ENCODE measurements at regions not wholly inside any gene's neighbourhood (a gene's known extent, or its start where the extent isn't known, plus 50 kb on each side); places are given as distances from the start of the nearest gene placed in this dataset.
"Not testable (repeated sequence)": the region's sequence is repeated elsewhere in the genome, so short reads cannot be mapped to it uniquely, and the experiment has no call there.

DNA sequence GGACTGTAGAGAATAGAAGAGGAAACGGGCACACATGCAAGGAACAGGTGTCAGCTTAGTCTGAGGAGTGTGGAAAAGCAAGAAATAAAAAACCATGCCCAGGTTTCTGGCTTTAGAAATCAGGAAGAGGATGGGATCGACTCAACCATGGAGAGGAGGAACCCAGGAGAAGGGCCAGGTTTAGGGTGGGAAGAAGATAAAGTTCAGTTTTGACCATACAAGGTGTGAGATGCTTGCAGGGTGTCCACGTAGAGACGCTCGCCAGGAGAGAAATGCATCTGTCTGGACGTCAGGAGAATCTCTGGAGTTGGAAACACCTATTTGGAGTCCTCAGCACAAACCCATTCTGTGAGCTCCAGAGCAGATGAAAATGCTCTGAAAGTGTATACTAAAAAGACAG lies 275.1 kb downstream of the CYRIA start:
- no peak for DNase-seq

DNA sequence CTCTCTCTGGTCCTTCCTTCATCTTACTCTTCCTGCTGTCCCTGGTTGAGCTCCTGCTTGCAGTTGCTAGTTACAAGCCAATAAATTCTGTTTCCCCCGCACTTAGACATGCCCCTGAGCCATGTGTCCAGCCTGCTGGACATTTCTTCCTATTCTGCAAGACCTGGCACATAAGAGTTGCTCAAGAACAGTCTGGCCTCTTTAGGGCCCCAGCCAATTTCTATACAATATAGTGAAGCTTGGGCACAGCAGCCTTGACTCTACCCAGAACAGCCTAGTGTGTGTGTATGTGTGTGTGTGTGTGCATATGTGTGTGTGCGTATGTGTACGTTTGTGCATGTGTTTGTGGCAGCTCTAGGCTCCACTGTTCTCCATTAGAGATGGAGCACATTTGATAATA lies 276.0 kb downstream of the CYRIA start:
- DNase-seq: no peak

DNA sequence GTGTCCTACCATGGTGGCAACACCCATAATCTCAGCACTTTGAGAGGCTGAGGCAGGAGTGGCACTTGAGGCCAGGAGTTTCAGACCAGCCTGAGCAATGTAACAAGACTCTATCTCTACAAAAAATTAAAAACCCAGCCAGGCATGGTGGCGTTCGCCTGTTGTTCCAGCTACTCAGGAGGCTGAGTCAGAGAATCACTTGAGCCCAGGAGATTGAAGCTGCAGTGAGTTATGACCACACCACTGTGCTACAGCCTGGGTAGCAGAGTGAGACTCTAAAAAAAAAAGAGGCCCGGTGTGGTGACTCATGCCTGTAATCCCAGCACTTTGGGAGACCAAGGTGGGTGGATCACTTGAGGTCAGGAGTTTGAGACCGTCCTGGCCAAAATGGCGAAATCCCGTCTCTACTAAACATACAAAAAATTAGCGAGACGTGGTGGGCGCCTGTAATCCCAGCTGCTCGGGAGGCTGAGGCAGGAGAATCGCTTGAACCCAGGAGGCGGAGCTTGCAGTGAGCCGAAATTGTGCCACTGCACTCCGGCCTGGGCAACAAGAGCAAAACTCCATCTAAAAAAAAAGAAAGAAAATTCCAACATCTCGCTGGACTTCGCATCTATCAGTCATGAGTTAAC lies 277.3 kb downstream of the CYRIA start:
- not testable (repeated sequence) for DNase-seq

DNA sequence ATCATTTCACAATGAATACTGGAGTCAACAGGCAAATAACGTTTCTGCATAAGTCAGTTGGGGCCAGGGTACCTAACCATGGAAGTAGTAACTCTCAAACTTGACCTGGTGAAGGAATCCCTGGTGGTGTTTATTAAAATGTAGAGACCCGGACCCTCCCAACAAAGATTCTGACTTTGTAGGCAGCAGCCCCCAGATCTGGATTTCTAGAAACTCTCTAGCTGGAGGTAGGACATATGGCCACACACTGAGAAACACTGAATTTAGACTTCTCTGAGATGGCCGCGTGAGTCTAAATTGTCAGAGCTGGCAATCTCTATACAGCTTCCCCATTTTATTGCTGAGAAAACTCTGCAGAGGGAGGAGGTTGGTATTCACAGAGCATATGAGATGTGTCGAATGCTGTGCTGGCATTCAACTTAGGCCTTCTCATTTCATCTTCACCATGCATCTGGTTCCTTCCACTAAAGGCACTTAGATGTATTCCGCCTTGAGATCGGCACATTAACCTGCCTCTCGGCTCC lies 278.1 kb downstream of the CYRIA start:
- DNase-seq: no peak

DNA sequence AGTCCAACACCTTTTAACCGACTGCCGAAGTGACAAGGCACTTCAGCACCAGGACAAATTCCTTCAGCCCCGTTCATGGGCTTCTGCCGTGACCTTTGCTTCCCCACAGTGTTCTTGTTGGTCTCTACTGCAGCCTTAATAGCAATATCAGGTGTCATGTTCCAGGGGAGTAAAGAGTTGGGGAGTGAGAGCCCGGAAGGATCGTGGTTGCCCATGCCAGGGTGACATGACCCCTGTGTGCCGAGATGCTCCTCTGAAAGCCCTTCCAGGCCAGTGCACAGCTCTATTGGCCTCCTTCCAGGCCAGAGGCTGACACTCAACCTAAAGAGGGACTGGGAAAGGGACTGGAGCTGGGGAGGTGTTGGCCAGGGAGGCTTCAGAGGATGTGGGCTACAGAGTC lies 279.2 kb downstream of the CYRIA start:
- no peak for DNase-seq

DNA sequence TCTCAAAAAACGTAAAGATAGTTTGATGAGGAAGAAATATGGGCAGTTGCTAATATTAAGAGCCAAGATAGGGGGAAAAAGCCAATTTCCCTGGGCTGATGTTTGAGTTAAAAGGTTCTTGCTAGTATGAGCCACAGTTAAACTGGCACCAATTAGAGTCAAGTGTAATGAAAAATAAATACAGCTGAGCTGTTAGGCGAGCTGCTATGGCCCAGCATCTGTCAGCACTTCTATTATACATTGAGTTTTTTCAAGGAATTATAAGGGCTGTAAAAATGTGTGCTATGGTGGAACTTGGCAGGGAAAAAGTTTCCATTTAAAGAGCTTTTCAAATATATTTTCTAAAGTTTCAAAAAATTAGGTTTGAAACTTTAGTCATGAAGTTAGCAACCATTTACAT lies 279.6 kb downstream of the CYRIA start:
- DNase-seq: no peak

DNA sequence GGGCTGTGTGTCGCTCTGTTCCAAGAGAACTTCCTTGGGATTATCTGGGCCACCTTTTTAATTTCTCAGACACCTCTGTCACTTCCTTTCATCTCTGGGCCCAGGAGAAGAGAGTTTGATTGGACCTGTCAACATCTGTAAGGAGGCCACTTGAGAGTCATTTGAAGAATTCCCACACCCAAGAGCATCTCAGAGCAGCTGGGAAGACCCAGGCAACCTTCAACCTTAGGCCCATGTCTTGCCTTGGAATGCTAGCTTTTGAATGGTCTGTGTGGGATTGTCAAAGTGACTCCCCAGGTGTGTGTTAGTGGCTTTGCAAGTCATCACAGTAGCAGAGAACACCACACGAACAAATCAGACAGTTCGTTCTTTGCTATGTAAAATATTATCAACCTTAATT lies 280.3 kb downstream of the CYRIA start:
- no peak for DNase-seq

DNA sequence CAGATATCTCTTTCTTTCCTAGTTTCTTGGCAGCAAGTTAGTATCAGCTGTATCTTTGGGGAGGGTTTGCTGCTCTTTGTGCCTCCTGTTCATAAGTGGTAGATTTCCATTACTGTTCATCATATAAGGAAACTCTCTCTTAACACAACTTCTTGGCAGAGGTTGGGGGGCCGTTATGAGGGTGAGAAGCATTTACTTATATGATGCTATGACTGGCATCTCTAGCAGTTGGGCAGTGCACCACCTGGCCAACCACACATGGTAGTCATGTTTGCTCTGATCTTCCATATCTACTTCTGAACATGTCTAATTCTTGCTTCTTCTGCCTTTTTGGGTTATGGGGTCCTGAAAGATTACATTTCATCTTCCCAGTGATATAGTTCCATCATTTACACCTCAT lies 282.2 kb downstream of the CYRIA start:
- no peak for DNase-seq

DNA sequence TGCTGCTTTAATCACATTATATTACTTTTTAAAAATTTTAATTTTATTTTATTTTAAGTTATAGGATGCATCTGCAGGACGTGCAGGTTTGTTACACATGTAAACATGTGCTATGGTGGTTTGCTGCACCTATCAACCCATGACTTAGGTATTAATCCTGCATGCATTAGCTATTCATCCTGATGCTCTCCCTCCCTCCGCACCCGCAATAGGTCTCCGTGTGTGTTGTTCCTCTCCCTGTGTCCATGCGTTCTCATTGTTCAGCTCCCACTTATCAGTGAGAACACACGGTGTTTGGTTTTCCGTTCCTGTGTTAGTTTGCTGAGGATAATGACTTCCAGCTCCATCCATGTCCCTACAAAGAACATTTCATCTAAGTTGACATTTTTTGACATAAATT lies 283.2 kb downstream of the CYRIA start:
- no peak for DNase-seq

DNA sequence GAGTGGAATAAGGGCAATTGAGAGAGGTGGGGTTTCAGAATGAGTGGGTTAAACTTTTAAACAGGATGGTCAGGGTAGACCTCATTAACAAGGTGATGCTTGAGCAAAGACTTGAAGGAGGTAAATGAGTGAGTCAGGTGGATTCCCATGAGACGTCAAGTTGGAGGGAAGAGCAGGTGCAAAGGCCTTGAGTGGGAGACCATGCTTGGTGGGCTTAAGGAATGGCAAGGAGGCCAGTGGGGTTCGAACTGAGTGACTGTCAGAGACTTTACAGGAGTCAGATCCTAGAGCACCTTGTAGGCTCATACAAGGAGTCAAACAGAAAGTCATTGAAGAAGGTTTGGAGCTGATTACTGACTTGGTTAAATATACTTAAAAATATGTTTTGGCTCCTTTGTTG lies 284.1 kb downstream of the CYRIA start:
- DNase-seq: no peak

DNA sequence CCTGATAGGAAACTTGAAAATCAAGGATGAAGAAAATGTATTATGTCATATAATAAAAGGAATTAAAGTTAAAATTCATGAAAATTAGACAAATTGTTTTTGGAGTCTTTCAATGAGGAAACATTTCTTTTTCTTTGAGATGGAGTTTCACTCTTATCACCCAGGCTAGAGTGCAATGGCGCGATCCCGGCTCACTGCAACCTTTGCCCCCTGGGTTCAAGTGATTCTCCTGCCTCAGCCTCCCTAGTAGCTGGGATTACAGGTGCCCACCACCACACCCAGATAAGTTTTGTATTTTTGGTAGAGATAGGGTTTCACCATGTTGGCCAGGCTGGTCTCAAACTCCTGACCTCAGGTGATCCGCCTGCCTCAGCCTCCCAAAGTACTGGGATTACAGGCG lies 285.7 kb downstream of the CYRIA start:
- not testable (repeated sequence) for DNase-seq

DNA sequence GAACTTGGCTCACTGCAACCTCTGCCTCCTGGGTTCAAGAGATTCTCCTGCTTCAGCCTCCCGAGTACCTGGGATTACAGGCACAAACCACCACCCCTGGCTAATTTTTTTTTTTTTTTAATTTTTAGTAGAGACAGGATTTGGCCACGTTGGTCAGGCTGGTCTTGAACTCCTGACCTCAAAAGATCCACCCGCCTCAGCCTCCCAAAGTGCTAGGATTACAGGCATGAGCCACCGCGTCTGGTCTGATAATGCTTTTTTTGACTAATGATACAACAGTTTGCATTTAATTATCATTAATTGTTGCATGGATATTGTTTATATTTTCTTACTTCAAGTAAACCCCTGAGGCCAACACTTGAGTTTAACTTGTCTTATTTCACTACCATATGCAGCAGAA lies 286.6 kb downstream of the CYRIA start:
- DNase-seq: not testable (repeated sequence)

DNA sequence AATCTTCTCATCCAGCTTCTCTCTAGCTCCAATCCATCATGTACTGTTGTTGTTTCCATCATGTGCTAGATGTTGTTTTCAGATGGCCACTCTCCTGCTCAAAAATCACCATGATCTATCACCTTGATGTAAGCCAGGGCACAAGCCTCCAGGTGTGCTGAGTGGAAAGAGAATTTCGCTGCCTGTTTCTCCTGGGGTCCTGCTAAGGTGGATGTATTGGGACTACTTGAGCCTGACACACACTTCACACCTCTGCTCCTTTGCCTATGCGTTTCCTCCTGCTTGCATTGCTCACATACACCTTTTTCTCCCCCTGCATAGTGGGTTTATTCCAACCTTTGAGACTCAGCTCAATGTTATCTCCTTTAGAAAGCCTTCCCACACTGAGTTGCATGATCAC lies 287.6 kb downstream of the CYRIA start:
- no peak for DNase-seq

DNA sequence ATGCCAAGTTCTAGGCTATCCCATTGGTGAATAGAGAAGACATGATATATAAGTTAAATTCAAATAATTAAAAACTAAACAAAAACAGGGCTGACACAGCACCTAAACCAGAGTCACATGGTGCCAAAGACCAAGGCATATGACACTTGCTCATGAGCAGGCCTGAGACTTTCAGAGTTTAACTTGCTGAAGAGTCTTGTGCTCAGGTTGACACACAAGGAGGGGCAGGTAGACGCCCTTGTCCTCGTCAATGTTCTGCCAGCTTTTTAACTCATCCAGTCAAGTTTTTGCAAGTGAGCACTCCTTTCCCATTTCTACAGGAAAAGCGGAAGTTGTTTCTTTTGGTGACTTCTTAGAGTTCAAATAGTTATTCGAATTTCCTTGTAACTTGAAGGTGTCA lies 289.7 kb downstream of the CYRIA start:
- no peak for DNase-seq

DNA sequence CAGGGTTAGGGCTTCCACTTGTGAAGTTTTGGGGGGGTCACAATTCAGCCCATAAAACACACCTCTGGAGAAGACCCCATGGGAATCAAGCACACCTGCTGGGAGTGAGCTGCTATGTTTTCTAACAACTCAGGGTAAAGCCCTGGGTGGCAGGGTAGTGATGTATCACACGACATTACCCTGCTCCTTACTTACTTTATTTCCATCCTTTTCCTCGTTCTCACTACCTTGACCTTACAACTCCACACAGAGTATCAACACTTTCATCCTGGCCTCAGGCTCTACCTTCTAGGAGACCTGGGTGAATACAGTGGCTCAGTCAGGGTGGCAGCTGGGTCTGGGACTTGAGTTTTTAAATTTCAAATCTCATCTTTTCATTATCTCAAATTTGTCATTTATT lies 290.3 kb downstream of the CYRIA start:
- no peak for DNase-seq

DNA sequence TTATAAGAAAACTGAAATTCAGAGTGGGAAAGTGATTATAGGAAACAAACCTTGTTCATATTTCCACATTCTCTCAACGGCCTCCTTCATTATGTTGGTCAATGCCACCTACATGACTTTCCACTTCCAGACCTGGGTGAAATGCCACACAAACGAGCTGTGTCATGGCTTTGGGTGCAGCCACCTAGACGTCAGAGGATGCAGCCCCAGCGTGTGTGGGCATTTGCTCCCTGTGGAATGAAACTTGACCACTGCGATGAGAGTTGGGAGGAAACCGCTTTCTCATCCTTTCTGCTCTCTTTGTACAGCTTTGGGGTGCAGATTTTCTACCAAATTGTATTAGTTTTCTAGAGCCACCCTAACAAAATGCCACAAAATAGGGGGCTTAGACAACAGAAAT lies 291.0 kb downstream of the CYRIA start:
- no peak for DNase-seq

DNA sequence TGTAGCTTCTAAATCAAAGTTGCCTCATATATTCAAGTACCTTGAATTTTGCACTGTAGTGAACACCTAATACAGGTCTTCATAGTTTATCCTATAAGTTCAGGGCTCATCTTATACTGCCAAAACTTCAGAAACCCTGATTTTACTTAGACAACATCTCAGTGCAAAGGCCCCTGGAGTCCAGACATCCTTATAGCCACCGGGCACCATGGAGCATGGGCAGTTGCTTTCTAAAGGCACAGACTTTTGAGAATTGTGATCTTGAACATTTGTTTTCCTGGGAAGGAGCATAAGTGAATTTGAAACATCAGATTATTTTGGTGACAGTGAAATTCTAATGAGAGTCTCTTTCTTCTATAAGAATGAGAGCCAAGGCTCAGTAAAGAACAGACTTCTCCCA lies 292.3 kb downstream of the CYRIA start:
- no peak for DNase-seq

DNA sequence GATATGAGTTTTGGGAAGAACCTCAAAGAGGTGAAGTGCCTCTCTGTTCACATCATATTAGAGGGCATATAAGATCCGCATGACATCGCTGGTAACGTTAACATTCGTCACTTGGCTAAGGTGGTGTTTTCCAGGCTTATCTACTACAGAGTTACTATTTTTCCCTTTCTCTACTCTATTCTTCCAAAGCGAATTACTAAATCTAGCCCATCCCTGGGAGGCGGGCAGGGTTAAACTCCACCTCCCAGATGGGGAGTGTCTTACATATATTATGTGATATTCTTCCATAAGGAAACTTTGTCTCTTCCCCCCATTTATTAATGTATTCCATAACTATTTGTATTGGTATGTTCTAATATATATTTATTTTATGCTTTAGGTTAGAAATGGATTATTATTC lies 293.9 kb downstream of the CYRIA start:
- no peak for DNase-seq

DNA sequence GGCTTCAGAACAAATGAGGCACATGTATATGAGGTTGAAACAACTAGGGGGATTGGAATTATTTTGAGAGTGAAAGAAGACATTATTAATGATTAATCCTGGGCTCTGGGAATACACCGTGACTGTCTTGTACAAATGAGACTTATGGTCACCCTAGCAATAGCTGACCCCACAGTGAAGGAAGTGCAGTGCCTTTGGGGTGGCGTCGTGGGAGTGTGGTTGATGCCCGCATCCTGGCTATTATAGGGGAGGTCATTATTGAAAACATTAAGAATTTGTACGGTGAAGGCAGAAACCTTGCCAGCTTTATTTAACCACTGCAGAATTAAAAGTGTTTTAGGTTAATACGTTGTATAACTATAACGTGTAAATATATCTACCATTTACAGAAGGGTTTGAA lies 296.7 kb downstream of the CYRIA start:
- no peak for DNase-seq

DNA sequence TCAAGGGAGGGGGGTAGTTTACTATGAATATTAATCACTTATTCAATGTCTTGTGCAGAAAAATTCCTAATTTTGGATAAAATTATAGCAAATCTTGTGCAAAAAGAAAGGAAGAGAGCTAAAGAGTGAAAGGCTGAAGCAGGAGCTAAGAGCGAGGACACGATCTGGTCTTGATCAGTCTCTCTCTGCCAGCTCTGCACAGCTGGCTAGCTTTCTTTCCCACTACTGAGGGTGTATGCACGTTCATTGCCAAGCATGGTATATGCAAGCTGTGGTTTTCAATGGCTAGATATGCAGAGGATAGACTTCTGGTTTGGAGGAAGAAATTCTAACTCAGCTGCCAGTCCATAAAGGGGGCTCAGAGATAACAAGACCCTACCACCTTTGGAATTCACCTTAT lies 297.3 kb downstream of the CYRIA start:
- DNase-seq: no peak

DNA sequence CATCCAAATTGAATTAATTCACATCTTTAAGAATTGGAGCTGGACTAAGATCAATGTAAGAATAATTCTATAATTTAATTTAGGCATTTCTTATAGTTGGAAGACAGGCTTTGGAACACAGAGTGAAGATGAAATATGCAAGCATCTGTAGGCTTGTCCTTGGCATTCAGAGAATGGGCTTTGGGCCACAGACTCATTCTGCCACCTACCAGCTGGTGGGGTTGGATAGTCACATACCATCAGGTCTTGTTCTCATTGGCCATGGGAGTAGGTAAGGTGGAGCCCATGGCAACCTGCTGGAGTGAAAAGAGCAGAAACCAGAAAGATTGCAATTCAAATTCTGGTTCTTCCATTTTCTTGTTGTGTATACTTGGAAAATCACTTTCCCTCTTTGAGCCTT lies 300.3 kb downstream of the CYRIA start:
- no peak for DNase-seq

DNA sequence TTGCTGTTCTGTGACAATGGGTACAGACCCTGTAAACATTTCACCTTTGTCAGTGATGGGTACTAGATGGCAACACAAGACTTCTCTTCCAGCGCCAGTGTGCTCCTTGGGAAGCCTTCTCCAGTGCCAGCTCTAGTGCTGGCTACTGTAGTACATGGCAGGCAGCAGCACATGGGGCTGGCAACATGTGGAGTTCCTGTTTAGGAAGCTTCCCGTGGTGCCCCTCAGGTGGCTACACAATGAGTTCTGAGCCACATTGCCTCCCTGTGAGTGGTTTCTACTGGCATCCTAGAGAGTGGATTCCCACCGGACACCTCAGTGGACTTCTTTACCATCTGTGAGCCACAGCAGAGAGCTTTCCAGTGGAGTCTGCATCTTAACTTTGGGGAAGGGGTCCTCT lies 302.1 kb downstream of the CYRIA start:
- no peak for DNase-seq

DNA sequence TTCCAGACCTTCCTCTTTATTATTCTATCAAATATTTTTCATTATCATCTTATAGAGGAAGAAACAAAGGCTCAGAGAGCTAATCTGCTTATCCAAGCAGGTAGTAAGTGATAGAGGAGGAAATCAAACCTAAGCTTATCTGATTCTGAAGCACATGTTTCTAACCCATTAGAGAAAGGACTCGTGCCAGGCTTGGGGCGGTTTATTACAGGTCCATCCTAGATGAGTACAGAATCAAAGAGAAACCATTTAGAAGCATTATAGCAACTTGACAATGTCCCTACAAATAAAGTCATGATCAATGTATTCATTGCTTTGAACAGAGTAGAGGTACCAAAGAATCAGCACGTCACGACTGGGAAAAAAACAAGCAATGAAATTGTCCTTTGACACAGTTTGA lies 303.0 kb downstream of the CYRIA start:
- DNase-seq: no peak

DNA sequence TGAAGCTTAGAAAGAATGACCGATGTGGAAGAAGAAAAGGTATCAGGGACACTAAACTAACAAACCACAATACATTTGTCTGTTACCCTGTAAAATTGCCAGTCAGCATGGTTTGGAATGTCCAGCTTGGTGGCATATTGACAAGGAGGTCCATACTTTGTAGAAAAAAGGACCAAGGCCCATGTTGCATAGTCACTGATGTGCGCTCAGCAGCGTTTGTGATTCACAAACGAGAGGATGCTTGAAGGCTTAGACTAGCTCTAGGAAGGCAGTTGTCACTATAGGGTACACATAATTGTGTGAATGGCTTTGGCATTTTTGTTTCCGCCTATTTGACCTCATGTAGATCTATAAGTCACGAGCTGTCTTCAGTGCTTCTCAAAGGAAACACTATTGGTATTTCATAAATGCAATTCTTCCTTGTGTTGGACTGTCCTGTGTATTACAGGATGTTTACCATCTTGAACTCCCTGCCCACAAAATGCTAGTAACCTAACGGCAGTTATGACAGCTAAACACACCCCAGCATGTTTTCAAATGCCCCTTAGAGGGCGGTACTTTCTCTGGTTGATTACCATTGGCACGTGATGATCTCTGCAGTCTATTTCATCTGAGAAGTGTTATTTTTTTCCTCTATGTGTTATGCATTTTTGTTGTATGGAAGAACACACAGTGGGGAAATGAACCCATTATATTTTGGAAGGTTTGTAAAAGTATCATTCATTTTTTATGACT lies 304.2 kb downstream of the CYRIA start:
- no peak for DNase-seq

DNA sequence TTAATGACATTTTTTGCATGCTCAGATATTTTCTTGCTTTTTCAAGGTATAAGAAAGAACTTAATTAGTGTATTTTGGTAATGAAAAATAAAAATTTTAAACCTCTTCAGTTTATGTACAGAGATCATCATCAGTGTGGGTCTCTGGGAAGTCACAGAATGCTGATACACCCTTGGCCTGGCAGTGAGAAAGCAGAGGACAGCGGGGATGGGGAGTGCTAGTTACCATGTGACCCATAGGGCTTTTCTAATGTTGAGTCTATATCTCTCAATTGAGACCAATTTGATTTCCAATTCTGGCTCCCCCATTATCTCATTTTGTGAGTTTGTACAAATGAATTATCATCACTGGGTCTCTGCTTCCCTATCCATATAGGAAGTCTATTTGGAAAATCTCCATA lies 305.7 kb downstream of the CYRIA start:
- DNase-seq: no peak
